Colonic mucosa (tissue), 4 donors: ENCODE measurements at regions not wholly inside any gene's neighbourhood (a gene's known extent, or its start where the extent isn't known, plus 50 kb on each side); places are given as distances from the start of the nearest gene placed in this dataset.

Experiments used
- DNase-seq: peaks from one replicate; pipeline ENCODE4 v3.0.0-alpha.2; 2020
- H3K27ac ChIP-seq: fragments of 200-600 bp; one replicate; pipeline ENCODE4 v1.8.0; 2021
- H3K27me3 ChIP-seq: fragments of 200-600 bp; one replicate; pipeline ENCODE4 v1.8.0; 2021
- H3K36me3 ChIP-seq: fragments of 200-600 bp; one replicate; pipeline ENCODE4 v1.8.0; 2021
- H3K4me1 ChIP-seq: fragments of 200-600 bp; one replicate; pipeline ENCODE4 v1.8.0; 2021; ENCODE audit warnings: mild to moderate bottlenecking
- H3K4me3 ChIP-seq: fragments of 200-600 bp; one replicate; pipeline ENCODE4 v1.8.0; 2021
- H3K9ac ChIP-seq, 2 donors: one replicate each; pipeline ENCODE4 v1.7.0; 2013; ENCODE audit warnings: control low read depth in 2 of 2, low read depth in 2 of 2, low read length in 2 of 2
- H3K9me3 ChIP-seq: fragments of 200-600 bp; one replicate; pipeline ENCODE4 v1.8.0; 2021
- intact Hi-C: fragments of 100-400 bp; cut with DNase I; formaldehyde crosslinking; loops from one replicate; pipeline ENCODE4 v1.14.1; 2022
- TF ChIP-seq, protein P1 (sequence below): fragments of 200-600 bp; IDR thresholded peaks from one replicate; pipeline ENCODE4 v1.8.0; 2022; ENCODE audit warnings: antibody characterized with exemption, mild to moderate bottlenecking
- donor health status: healthy.
- donor health status: DM: no; HTN: no; CAD: no.
- donor health status: DM: no; HTN: no; CAD: no.

DNA sequence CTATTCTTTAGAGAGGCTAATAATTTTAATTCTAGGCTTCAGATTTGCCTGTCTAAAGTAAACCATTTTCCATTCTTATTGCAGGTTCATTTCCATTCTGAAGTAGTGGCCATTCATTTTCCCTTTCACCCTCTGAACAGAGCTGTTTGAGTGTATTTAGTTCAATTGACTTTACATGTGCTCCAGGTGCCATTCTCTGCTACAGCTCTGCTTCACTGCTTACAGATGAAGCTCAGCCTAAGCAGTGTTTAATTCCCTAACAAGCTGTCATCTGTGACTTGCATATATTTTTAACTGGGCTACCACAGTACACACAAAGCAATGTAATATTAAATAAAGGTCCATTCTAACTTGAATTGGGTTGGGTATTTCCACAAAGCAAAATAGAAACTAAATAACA lies 1031.6 kb downstream of the KCNT2 start:
- Histone ChIP-seq H3K36me3 (no peaks in the 10 kb centered on the region), H3K4me1 (no peaks in the 10 kb centered on the region), H3K27ac (no peak overlapping the region), H3K4me3 (no peak overlapping the region), H3K9me3 (no peaks in the 10 kb centered on the region), H3K27me3 (no peaks in the 10 kb centered on the region), H3K9ac (no peak overlapping the region)
- no peak for DNase-seq
- TF ChIP-seq, protein P1, sequence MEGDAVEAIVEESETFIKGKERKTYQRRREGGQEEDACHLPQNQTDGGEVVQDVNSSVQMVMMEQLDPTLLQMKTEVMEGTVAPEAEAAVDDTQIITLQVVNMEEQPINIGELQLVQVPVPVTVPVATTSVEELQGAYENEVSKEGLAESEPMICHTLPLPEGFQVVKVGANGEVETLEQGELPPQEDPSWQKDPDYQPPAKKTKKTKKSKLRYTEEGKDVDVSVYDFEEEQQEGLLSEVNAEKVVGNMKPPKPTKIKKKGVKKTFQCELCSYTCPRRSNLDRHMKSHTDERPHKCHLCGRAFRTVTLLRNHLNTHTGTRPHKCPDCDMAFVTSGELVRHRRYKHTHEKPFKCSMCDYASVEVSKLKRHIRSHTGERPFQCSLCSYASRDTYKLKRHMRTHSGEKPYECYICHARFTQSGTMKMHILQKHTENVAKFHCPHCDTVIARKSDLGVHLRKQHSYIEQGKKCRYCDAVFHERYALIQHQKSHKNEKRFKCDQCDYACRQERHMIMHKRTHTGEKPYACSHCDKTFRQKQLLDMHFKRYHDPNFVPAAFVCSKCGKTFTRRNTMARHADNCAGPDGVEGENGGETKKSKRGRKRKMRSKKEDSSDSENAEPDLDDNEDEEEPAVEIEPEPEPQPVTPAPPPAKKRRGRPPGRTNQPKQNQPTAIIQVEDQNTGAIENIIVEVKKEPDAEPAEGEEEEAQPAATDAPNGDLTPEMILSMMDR = no peak
- intact Hi-C loops = no loop called here

DNA sequence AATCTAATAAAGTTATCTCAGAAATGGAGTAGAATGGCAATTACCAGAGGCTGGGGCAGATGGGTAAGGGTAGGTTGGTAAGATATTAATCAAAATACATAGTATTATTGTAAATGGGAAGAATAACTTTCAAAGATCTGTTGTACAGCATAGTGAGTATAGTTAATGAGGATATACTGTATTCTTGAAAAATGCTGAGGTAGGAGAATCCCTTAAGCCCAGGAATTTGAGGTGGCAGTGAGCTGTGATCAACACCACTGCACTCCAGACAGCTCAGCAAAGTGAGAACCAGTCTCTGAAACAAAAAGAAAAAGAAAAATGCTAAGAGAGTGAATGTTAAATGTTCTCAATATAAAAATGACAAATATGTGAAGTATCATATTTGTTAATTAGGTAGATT lies 1033.7 kb downstream of the KCNT2 start:
- H3K9ac ChIP-seq = no peak overlapping the region
- H3K4me3 ChIP-seq = no peak overlapping the region
- H3K36me3 ChIP-seq = no peaks in the 10 kb centered on the region
- H3K4me1 ChIP-seq = no peaks in the 10 kb centered on the region
- no peaks in the 10 kb centered on the region for H3K9me3 ChIP-seq
- DNase-seq = no peak
- TF ChIP-seq, protein P1 = no peak
- no peaks in the 10 kb centered on the region for H3K27me3 ChIP-seq
- intact Hi-C loops = no loop called here
- no peak overlapping the region for H3K27ac ChIP-seq

DNA sequence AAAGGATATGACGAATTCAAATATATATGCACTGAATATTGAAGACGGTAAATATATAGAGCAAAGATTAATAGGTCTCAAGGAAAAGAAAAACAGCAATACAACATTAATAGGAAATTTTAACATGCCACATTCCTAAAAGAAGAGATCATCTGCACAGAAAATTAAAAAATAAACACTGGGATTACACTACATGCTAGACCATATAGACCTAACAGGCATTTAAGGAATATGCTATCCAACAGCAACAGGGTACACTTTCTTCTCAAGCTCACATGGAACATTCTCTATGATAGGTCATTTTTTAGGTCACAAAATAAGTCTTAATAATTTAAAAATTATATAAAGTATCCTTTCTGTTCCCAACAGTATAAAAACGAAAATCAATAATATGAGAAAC lies 1038.3 kb downstream of the KCNT2 start:
- H3K27me3 ChIP-seq = no peaks in the 10 kb centered on the region
- TF ChIP-seq, protein P1 = no peak
- no peak for DNase-seq
- no peaks in the 10 kb centered on the region for H3K36me3 ChIP-seq
- no peaks in the 10 kb centered on the region for H3K4me1 ChIP-seq
- H3K4me3 ChIP-seq = no peak overlapping the region
- H3K9ac ChIP-seq = no peak overlapping the region
- H3K27ac ChIP-seq = no peak overlapping the region
- no peaks in the 10 kb centered on the region for H3K9me3 ChIP-seq
- intact Hi-C loops = no loop called here

DNA sequence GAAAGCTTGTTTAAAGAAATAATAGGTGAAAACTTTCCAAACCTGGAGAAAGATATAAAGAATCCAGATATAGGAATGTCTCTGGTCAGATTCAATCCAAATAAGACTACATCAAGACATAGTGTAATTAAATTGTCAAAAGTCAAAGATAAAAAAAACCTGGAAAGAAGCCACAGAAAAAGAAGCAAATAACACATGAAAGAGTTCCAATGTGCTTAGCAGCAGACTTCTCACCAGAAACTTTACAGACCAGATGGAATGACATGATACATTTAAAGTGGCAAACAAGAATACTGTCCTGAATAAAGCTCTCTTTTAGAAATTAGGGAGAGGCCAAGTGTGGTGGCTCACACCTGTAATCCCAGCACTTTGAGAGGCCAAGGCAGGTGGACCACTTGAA lies 1039.9 kb downstream of the KCNT2 start:
- H3K36me3 ChIP-seq = no peaks in the 10 kb centered on the region
- no peak overlapping the region for H3K9ac ChIP-seq
- no peaks in the 10 kb centered on the region for H3K9me3 ChIP-seq
- intact Hi-C loops = no loop called here
- H3K4me3 ChIP-seq = no peak overlapping the region
- no peaks in the 10 kb centered on the region for H3K27me3 ChIP-seq
- TF ChIP-seq, protein P1 = no peak
- H3K4me1 ChIP-seq = no peaks in the 10 kb centered on the region
- no peak overlapping the region for H3K27ac ChIP-seq
- no peak for DNase-seq

DNA sequence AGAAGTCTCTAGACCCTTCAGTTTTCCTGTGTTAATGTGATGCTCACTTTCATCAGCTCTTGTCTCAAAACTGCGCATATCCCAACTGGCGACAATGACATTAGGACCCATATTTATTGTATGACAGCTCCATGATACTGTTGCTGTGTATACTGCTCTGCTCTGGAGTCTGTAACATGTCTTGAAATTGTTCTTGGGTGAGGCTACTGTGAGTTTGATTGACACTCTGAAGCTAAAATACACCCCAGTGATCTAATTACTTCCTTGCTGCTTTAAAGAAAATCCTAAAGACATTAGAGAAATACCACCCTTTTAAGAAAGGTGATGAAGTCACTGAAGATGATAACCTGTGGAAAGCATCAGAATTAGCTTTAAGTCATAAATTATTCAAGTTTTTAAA lies 1046.2 kb downstream of the KCNT2 start:
- no peak overlapping the region for H3K27ac ChIP-seq
- intact Hi-C loops = no loop called here
- no peaks in the 10 kb centered on the region for H3K4me1 ChIP-seq
- no peak overlapping the region for H3K4me3 ChIP-seq
- H3K27me3 ChIP-seq = no peaks in the 10 kb centered on the region
- no peaks in the 10 kb centered on the region for H3K9me3 ChIP-seq
- DNase-seq = no peak
- no peak overlapping the region for H3K9ac ChIP-seq
- TF ChIP-seq, protein P1 = no peak
- H3K36me3 ChIP-seq = no peaks in the 10 kb centered on the region
